Caco-2 (cell line): ENCODE measurements at regions not wholly inside any gene's neighbourhood (a gene's known extent, or its start where the extent isn't known, plus 50 kb on each side); places are given as distances from the start of the nearest gene placed in this dataset.

Experiments
- BruUV-seq: library from RNA; stranded (reverse); fragments of 400-500 nt; replicated peaks from 2 replicates; lab custom pipeline; 2021; lab: Mats Ljungman, UMichigan
- CTCF ChIA-PET: fragments of 300-600 bp; sonication (Branson Sonifier 250); formaldehyde crosslinking; loops from one replicate; lab custom pipeline; 2022; ENCODE audit warnings: antibody characterized with exemption; lab: Charles Lee
- POLR2A ChIA-PET: fragments of 300-600 bp; sonication (Branson Sonifier 250); formaldehyde crosslinking; loops from one replicate; lab custom pipeline; 2022; ENCODE audit warnings: antibody characterized with exemption; lab: Charles Lee
- DNase-seq, 2 experiments: peaks; one replicate each; pipeline versions ENCODE4 v3.0.0 to v3.0.0-alpha.2; 2020 to 2022
- H3K27me3 ChIP-seq: replicated peaks from 2 replicates; pipeline ENCODE4 v1.6.0; 2011; ENCODE audit warnings: low read length; ENCODE audit not compliant: control insufficient read depth, insufficient read depth
- H3K36me3 ChIP-seq: 2 replicates; pipeline ENCODE4 v1.5.1; 2011; ENCODE audit warnings: low read length; ENCODE audit not compliant: control insufficient read depth, insufficient read depth
- H3K4me1 ChIP-seq: fragments of 250-450 bp; sonication (Bioruptor Pico); 2 replicates; pipeline ENCODE4 v1.5.1; 2020; ENCODE audit warnings: mild to moderate bottlenecking
- H3K4me3 ChIP-seq: 2 replicates; pipeline ENCODE4 v1.5.1; 2011; ENCODE audit warnings: low read depth, mild to moderate bottlenecking, control low read depth, low read length
- H3K9me3 ChIP-seq: fragments of 250-450 bp; sonication (Bioruptor Pico); 2 replicates; pipeline ENCODE4 v1.5.1; 2020; ENCODE audit warnings: mild to moderate bottlenecking, moderate library complexity
- H3K27ac Mint-ChIP-seq: one replicate; pipeline ENCODE4 v1.8.0; 2022; ENCODE audit warnings: mixed read lengths; ENCODE audit not compliant: unreplicated experiment
- H3K27me3 Mint-ChIP-seq: one replicate; pipeline ENCODE4 v1.8.0; 2022; ENCODE audit warnings: mixed read lengths; ENCODE audit not compliant: insufficient read depth, unreplicated experiment
- H3K36me3 Mint-ChIP-seq: one replicate; pipeline ENCODE4 v1.8.0; 2022; ENCODE audit warnings: mild to moderate bottlenecking, mixed read lengths; ENCODE audit not compliant: insufficient read depth, unreplicated experiment
- H3K4me1 Mint-ChIP-seq: one replicate; pipeline ENCODE4 v1.8.0; 2022; ENCODE audit warnings: low read depth, mixed read lengths; ENCODE audit not compliant: unreplicated experiment
- H3K4me3 Mint-ChIP-seq: one replicate; pipeline ENCODE4 v1.8.0; 2022; ENCODE audit warnings: mild to moderate bottlenecking, moderate library complexity, mixed read lengths; ENCODE audit not compliant: unreplicated experiment
- H3K9me3 Mint-ChIP-seq: one replicate; pipeline ENCODE4 v1.8.0; 2022; ENCODE audit warnings: mixed read lengths; ENCODE audit not compliant: unreplicated experiment
- intact Hi-C: fragments of 100-400 bp; cut with micrococcal nuclease; formaldehyde crosslinking; loops from one replicate; pipeline ENCODE4 v1.10.0; 2022; ENCODE audit not compliant: unreplicated experiment
- TF ChIP-seq, protein P1 (sequence below), 2 experiments: fragments of 200-600 bp in 1 of 2; IDR thresholded peaks; 1 replicate in 1 of 2; 2 replicates in 1 of 2; pipeline versions ENCODE4 v1.5.1 to v1.8.0; 2011 to 2022; ENCODE audit warnings: antibody characterized with exemption in 1 of 2, control low read depth in 1 of 2, inconsistent platforms in 1 of 2, low read depth in 1 of 2, low read length in 1 of 2, mild to moderate bottlenecking in 1 of 2, moderate library complexity in 1 of 2; ENCODE audit not compliant: insufficient read depth in 1 of 2, severe bottlenecking in 1 of 2, unreplicated experiment in 1 of 2

DNA sequence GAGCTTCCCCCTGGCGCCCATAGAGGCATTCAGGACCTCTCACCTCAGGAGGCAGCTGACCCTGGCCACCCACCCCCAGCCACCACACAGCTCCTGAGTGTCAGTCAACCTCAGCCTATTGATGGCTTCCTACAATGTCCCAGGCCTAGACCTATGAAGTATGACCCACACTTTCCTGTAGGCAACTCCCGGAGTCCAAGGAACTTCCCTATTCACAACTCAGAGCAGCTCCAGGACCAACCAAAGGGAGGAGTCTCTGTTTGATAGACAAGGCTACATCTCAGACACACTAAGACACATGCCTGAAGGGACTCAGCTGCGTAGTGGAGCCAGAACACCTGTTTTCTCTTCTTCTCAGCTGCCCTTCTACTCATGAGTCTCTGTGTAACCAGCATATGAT is 169.1 kb downstream of the MAFB start:
- H3K9me3 Mint-ChIP-seq = peaks cover 10% of the 10 kb centered on the region
- H3K27me3 Mint-ChIP-seq = peaks cover 13% of the 10 kb centered on the region
- no peaks in the 10 kb centered on the region for H3K4me1 Mint-ChIP-seq
- ChIA-PET POLR2A (no interaction called here), CTCF (no interaction called here)
- peaks cover 5% of the 10 kb centered on the region for H3K9me3 ChIP-seq
- no peaks in the 10 kb centered on the region for H3K36me3 ChIP-seq
- H3K27ac Mint-ChIP-seq = no peak overlapping the region
- no peaks in the 10 kb centered on the region for H3K4me1 ChIP-seq
- H3K27me3 ChIP-seq = no peaks in the 10 kb centered on the region; the same call in 1 of the 2 replicates
- no peaks in the 10 kb centered on the region for H3K36me3 Mint-ChIP-seq
- no TSS peak for BruUV-seq
- TF ChIP-seq, protein P1, sequence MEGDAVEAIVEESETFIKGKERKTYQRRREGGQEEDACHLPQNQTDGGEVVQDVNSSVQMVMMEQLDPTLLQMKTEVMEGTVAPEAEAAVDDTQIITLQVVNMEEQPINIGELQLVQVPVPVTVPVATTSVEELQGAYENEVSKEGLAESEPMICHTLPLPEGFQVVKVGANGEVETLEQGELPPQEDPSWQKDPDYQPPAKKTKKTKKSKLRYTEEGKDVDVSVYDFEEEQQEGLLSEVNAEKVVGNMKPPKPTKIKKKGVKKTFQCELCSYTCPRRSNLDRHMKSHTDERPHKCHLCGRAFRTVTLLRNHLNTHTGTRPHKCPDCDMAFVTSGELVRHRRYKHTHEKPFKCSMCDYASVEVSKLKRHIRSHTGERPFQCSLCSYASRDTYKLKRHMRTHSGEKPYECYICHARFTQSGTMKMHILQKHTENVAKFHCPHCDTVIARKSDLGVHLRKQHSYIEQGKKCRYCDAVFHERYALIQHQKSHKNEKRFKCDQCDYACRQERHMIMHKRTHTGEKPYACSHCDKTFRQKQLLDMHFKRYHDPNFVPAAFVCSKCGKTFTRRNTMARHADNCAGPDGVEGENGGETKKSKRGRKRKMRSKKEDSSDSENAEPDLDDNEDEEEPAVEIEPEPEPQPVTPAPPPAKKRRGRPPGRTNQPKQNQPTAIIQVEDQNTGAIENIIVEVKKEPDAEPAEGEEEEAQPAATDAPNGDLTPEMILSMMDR (IDR thresholded peaks at IDR 0.05; ENCODE audit: insufficient read depth in 1 of 2, low read depth in 1 of 2, low read length in 1 of 2, severe bottlenecking in 1 of 2, unreplicated experiment in 1 of 2) = no peak
- intact Hi-C loops = no loop called here
- H3K4me3 Mint-ChIP-seq = no peak overlapping the region
- DNase-seq = no peak
- no peak overlapping the region for H3K4me3 ChIP-seq

DNA sequence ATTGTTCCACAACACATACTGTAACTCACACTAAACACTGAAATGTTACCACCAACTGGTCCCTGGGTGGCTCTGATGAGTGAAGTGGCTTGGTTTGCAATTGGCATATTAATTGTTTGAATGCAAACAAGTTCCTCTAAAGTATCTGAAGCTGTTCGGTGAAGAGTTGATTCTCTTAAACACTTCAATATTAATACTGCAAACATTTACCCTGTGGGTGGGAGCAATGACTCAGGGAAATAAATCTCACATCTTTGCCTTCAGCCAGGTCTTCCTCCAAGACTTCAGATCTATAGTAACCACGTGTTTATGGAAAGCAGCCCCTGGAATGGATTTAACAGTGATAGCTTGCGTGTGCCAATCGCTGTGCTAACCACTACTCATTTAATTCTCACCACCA is 176.0 kb downstream of the MAFB start:
- Mint-ChIP-seq H3K27ac (no peak overlapping the region), H3K27me3 (peaks cover 14% of the 10 kb centered on the region), H3K4me3 (no peak overlapping the region), H3K9me3 (no peaks in the 10 kb centered on the region), H3K4me1 (no peaks in the 10 kb centered on the region), H3K36me3 (no peaks in the 10 kb centered on the region)
- POLR2A ChIA-PET = no interaction called here
- H3K4me1 ChIP-seq = no peaks in the 10 kb centered on the region
- no peaks in the 10 kb centered on the region for H3K9me3 ChIP-seq
- no TSS peak for BruUV-seq
- CTCF ChIA-PET = no interaction called here
- DNase-seq = no peak
- H3K36me3 ChIP-seq = no peaks in the 10 kb centered on the region
- intact Hi-C loops = no loop called here
- TF ChIP-seq, protein P1 (IDR thresholded peaks at IDR 0.05; ENCODE audit: insufficient read depth in 1 of 2, low read depth in 1 of 2, low read length in 1 of 2, severe bottlenecking in 1 of 2, unreplicated experiment in 1 of 2) = no peak
- peaks cover 2% of the 10 kb centered on the region; the same call in 1 of the 2 replicates for H3K27me3 ChIP-seq
- no peak overlapping the region for H3K4me3 ChIP-seq

DNA sequence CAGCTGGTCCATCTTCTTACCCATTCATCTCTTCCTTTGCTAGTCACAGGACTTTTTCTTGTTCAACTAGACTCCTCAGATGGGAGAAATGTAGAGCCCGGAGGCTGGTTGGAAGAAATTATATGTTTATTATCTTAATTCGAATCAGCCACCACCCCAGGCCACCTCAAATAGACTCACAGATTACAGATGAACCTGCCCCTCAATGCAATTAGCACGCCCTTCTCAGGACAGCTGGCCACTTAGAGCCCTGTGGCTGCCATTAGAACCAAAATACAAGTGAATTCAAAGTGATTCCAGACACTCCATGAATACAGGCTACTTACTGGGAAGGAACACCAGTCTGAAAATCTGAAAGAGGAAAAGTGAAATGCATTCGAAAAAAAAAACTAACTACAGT is 176.4 kb downstream of the MAFB start:
- peaks cover 11% of the 10 kb centered on the region for H3K27me3 Mint-ChIP-seq
- Histone ChIP-seq H3K36me3 (no peaks in the 10 kb centered on the region), H3K4me3 (no peak overlapping the region), H3K27me3 (peaks cover 2% of the 10 kb centered on the region; the same call in 1 of the 2 replicates), H3K9me3 (no peaks in the 10 kb centered on the region), H3K4me1 (no peaks in the 10 kb centered on the region)
- H3K4me3 Mint-ChIP-seq = no peak overlapping the region
- no peaks in the 10 kb centered on the region for H3K4me1 Mint-ChIP-seq
- TF ChIP-seq, protein P1 (IDR thresholded peaks at IDR 0.05; ENCODE audit: insufficient read depth in 1 of 2, low read depth in 1 of 2, low read length in 1 of 2, severe bottlenecking in 1 of 2, unreplicated experiment in 1 of 2) = no peak
- BruUV-seq = no TSS peak
- CTCF ChIA-PET = no interaction called here
- DNase-seq = no peak
- no peaks in the 10 kb centered on the region for H3K36me3 Mint-ChIP-seq
- H3K27ac Mint-ChIP-seq = no peak overlapping the region
- intact Hi-C loops = no loop called here
- POLR2A ChIA-PET = no interaction called here
- H3K9me3 Mint-ChIP-seq = no peaks in the 10 kb centered on the region
